ENCODE measurements at regions not wholly inside any gene's neighbourhood (a gene's known extent, or its start where the extent isn't known, plus 50 kb on each side); places are given as distances from the start of the nearest gene placed in this dataset.

GRCh38 chr14:62168564-62169155 lies 406.4 kb downstream of the SNAPC1 start:
- no peak for DNase-seq

DNA sequence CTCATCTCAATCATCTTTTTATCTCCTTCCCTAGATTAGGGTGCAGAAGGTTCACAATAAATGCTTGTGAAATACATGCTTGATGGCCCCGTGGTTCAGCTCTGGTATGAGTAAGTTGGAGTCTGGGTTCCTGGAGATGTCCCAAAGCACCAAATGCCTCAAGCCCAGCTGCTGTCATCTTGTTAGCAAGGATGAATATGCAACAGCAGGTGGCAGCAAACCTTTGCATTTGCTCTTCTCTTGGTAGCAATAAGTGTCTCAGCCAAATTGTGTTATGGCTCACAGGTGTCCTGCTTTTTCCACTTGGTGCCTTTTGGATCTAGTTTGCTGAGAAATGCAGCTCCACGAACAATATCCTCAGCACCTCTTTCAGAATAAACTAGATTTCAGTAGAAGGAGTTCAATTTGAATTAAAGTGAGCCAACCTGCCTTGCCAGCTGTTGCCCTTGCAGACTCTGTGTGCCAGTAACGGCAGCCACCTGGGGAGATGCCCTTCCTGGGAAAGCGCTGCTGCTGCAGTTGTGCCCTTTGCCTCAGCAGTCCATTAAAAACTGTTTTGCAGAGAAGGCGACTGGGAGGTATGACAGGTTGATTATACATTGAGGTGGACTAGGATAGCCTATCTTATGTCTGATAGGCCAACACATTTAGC lies 417.3 kb downstream of the SNAPC1 start:
- no peak for DNase-seq

GRCh38 chr14:62181591-62181990 lies 419.4 kb downstream of the SNAPC1 start:
- DNase-seq, result no peak

- DNase-seq, result no peak
Measured at GRCh38 chr14:62185078-62185477, 422.9 kb downstream of the SNAPC1 start.

DNA sequence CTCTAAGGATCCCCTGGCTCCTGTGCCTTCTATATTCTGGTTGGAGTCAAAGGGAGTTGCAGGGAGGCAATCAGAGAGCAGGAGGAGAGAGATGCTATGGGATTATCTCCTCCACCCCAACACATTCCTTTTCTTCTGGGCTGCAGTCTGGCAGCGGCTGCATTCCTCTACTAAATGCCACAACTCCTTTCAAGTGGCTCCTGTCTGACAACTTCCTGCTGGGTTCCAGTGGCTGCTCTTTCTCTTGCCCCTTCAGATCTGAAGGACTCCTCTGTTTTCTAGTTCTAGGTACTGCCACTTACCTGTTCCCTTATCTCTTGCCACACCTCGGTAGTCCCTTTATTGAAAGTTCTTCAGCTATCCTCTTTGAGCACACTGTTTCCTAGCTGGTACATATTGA lies 425.0 kb downstream of the SNAPC1 start:
- no peak for DNase-seq

DNA sequence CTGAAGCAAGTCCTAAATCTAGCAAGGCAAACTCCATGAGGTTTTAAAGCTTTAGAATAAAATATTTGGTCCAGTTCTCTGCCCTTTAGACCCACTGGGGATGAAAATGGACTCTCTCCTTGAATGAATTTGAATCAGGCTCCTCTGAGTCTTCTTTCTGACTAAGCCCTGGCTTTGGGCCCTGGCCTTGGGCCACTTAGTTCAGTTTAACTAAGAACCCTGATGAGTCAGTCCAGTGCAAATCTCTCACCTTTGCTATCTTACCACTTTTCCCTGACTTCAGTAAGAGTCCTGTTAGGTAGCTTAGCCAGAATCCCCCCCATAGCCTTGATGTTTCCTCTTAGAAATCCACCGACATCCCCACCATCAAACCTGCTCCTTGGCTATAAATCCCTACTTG lies 427.5 kb downstream of the SNAPC1 start:
- DNase-seq, result no peak

DNA sequence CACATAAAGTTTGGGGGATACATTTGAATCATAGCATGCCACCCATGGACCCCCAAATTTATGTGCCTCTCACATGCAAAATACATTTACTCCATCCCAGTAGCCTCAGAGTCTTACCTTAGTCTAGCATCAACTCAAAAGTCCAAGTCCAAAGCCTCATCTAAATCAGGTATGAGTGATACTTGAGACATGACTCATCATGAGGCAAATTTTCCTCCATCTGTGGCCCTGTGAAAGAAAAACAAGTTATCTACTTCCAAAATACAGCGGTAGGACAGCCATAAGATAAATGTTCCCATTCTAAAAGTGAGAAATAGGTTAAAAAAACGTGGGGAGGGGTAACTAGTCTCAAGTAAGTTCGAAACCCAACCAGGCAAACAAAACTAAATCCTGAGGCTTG lies 444.2 kb downstream of the SNAPC1 start:
- DNase-seq, result no peak

GRCh38 chr14:62209287-62209899 lies 447.2 kb downstream of the SNAPC1 start:
- no peak for DNase-seq

- no peak for DNase-seq
Measured at GRCh38 chr14:62213516-62213915, 451.3 kb downstream of the SNAPC1 start.

DNA sequence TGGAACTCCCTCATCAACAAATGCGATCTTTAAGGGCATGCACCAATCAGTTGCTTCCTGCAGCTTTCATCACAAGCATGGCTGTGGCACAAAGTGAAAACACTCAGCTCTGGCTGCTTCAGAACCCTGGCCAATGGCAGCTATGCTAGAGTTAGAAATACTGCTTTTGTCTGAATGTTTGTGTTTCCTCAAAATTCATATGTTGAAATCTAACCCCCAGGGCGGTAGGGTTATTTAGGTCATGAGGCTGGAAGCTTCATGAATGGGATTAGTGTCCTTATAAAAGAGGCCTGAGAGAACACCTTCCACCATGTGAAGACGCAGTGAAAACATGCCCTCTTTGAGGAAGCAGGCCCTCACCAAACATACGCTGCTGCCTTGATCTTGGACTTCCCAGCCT lies 453.9 kb downstream of the SNAPC1 start:
- DNase-seq, result no peak

DNA sequence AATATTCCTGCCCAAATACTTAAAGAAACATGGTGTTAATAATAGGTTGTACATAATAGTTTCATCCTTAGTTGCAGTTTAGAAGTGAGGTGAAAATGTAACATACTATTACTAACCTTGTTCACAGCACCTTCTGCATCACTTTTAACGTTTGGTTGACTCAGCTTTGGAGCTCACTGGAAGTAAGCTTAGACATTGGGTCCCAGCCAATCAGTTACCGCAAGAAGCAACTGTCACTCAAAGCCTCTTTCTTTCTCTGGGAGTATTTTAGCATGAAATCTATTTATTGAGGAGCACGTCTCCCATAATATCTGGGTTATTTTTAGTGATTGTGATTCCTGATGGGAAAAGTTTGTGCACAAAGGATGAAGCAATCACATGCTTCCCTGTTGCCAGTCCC lies 472.6 kb downstream of the SNAPC1 start:
- DNase-seq, result no peak

- no peak for DNase-seq
Measured at GRCh38 chr14:62244221-62244620, 482.0 kb downstream of the SNAPC1 start.

DNA sequence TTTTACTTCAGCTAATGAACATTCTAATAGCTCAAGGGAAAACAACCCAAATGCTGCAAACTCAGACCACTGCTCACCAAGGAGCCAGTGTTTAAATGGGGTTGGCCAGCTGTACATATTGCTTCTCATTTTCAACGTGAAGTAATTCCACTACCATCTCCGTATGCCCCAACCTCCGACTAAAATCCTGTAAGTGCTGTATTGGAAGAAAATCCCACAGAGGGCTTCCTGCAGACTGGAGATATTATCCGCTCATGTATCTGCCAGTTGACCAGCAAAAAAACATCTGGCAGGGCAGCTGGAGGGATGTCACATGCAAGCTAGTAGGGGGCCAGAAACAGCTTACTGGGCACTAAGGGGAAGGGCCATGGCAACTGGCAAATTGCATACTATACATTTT lies 485.0 kb downstream of the SNAPC1 start:
- DNase-seq, result no peak

DNA sequence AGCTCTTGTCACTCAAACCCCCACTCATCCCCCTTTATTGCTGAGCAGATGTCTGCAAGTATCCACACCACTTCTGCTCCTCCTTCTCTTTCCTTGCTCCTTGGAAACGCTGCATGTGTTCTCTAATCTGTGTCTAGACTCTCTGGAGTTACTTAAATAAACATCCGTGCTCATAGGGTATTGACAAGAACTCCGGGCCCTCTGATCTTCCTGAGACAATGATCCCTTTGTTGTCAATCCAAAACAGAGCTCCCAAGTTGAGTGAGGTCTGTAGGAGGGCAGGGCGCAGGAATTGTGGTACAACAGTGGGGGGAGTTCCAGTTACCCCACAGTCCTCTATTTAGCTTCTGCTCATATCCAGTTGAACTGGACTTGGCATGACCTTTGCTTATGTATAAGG lies 489.0 kb downstream of the SNAPC1 start:
- no peak for DNase-seq

DNA sequence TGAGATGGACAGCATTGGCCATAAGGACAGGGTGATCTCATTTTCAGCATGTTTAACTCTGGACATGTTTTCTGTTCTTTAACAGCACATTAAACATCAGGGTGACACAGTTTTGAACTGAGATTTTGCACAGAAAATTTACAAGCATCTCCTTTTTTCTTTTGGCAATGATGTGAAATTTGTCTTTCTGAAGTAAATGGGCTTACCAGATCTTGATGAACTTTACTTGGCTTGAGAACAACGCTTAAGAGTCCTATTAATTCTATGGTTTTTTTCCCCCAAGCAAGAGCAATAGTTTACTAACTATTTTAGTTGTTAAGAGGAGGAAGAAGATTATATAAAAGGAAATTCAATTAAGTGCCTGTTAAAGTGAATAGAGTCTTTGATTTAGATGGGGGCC lies 491.0 kb downstream of the SNAPC1 start:
- no peak for DNase-seq

DNA sequence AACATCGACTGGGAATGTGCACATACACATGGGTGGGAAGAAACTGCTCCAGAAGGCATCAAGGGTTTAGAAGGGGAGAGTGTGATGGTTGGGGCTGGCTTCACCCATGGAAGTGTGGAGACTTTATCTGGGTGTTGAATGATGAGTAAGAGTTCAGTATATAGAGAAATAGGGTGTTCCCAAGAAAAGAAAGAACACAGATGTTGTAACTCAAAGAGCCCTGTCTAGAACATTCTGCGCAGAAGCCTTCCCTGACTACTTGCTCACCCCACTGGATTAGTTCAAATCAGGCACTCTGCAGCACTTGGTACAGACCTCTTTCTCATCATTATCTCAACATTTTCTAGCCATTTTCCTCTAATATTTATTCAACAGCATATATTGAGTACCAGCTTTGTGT lies 491.7 kb downstream of the SNAPC1 start:
- no peak for DNase-seq

- no peak for DNase-seq
Measured at GRCh38 chr14:62269204-62269603, 507.0 kb downstream of the SNAPC1 start.

DNA sequence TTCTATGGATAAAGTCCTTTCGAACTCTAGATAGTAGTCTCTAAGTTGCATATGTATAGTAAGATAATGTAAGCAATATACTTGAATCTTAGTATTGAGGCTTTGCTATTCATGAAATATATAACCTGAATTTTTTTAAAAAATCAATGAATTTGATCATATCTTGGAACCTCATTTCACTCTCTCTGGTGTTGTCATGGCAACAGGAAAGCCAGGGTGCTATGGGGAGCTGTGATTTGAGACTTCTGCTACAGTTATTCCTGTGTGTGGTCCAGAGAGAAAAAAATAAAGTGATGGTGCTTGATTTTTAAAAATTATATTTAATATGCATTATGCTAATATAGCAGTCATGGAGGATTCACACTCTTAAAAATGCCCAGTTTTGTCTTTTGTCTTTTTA lies 508.0 kb downstream of the SNAPC1 start:
- no peak for DNase-seq

DNA sequence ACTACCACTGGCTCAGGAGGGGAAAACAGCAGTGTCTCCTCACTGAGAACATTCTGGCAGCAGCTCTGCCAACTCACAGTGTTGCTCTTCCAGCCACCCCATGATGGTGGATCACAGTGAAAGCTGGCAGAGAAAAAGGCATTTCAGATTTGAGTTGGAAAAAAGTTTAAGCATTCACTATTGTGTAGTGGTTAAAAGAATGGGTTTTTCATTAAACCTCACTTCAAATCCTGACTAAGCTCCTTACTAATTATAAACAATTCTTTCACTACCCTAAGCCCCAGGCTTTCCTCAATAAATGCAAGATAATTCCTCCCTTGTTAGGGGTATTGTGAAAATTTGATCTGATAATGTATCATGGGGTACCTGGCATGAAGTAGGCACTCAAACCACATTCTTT lies 518.1 kb downstream of the SNAPC1 start:
- DNase-seq, result no peak

DNA sequence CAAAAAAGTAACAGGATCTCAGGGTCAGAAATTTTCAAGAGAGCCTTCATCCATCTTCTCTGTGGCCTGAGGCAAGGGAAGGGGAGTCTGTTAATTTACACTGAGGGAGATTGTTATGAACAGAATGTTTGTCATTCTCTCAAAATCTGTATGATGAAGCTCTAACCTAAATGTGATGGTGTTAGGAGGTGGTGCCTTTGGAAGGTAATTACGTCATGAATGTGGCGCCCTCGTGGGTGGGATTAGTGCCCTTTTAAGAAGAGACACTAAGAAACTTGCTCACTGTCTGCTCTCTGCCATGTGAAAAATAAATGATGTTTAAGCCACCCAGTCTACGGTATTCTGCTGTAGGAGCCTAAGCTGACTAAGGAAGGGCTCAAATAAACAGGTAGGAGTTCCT lies 521.6 kb downstream of the SNAPC1 start:
- no peak for DNase-seq

DNA sequence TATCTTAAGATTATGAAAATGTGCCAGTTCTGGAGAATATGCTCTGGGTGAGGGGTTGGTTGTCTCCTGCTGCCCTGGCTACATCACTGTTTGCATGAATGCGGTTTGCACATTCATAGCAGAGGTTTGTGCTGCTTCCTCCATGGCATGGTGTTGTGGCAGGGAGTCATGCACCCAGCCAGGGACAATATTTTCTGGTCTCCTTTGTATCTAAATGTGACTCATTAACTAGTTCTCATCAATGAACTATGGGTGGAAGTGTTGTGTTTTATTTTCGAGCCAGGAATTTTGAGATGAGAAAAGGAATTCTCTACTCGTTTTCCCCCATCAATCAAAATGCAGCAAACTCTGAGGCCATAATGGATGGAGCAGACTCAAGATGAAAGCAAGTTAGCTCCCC lies 527.3 kb downstream of the SNAPC1 start:
- no peak for DNase-seq

GRCh38 chr14:62301080-62301479 lies 538.9 kb downstream of the SNAPC1 start:
- DNase-seq, result no peak

DNA sequence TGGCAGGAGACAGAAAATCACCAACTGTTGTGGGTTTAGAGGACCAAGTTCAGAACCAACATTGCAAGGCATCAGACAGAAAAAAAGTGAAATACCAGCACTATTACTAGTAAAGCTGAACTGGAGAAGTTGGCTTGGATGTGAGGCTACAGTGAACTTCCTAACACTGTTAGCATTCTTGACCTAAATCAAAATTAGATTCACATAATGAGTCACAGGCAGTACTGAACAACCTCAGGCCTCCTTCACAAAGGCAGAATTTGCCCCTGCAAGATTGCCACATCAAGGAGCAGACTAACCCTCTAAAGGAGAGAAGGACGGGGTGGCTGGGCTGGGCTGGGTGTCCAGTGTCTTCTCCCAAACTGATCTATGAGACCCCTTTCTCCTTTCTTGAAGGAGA lies 539.7 kb downstream of the SNAPC1 start:
- DNase-seq, result no peak

DNA sequence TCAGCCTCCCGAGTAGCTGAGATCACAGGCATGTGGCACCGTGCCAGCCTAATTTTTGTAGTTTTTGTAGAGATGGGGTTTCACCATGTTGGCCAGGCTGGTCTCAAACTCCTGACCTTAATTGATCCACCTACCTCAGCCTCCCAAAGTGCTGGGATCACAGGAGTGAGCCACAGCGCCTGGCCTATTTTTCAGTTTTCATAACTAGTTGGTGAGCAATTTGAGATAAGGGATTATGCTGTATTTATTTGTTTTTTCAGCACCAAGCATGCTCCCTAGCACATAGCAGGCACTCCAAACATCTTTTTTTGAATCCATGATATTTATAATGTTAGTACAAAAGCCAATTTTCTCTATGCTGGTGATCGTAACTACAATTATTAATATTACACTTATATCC lies 541.2 kb downstream of the SNAPC1 start:
- no peak for DNase-seq

- DNase-seq, result no peak
Measured at GRCh38 chr14:62304257-62304656, 542.0 kb downstream of the SNAPC1 start.

All from activated gamma-delta T cell (primary cell).